LHCN-M2 (cell line): ENCODE measurements at regions not wholly inside any gene's neighbourhood (a gene's known extent, or its start where the extent isn't known, plus 50 kb on each side); places are given as distances from the start of the nearest gene placed in this dataset.

Source experiments
- DNase-seq: peaks from one replicate; pipeline ENCODE4 v3.0.0-alpha.2; 2012; ENCODE audit warnings: low read depth

- DNase-seq: no peak
These were observed 118.0 kb upstream of the HS6ST1 start for GRCh38 chr2:128436479-128437203.

- no peak for DNase-seq
These were observed 118.5 kb upstream of the HS6ST1 start for GRCh38 chr2:128437204-128437565.

DNA sequence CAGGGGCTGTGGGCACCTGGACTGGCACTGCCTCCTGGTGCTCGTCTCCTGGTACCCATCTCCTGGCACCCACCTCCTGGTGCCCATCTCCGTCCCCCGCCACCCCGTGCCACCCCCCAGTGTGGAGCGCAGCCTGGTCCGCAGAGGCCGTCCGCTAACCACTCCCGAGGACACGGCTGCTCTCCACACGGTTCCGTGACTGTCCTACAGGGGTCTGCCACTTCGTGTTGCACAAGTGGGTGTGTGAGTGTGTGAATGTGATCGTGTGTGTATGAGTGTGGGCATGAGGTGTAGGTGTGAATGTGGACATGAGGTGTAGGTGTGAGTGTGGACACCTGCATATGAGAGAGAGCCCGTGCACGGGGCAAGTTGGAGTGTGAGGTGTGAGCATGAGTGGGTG lies 119.4 kb upstream of the HS6ST1 start:
- no peak for DNase-seq

GRCh38 chr2:128438586-128438985 lies 119.9 kb upstream of the HS6ST1 start:
- DNase-seq: no peak

DNA sequence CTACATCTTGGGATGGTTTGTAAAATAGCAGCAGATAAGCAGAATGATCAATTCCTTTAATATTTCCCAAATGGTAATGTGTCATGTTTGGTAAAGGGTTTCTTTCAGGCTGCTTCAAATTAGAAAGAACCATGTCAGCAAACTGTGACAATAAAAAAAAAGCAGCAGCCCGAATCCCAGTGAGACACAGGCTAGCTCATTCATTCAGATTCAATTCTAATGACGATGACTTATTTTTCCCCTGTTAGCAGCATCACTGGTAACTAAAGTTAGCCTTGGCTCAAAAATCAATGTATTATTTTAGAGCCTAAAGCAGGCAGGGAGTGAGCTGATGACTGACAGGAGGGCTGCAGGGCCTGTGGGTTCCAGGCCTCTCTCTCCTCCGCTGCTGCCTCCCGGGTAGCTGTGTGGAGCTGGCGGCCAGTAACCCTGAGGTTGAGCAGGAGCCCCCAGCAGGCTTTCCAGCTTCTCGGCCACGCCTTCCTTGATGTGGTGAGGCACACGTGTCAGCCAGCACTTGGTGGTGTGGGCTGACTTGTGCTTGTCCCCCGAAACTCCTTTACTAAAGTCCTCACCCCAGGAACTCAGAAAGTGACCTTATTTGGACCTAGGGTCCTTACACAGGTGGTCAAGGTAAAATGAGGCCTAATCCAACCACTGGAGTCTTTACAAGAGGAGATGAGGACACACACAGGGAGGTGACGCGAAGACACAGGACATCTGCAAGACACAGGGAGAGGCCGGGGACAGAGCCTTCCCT lies 120.5 kb upstream of the HS6ST1 start:
- DNase-seq: no peak

GRCh38 chr2:128439791-128440665 lies 121.4 kb upstream of the HS6ST1 start:
- DNase-seq: no peak

DNA sequence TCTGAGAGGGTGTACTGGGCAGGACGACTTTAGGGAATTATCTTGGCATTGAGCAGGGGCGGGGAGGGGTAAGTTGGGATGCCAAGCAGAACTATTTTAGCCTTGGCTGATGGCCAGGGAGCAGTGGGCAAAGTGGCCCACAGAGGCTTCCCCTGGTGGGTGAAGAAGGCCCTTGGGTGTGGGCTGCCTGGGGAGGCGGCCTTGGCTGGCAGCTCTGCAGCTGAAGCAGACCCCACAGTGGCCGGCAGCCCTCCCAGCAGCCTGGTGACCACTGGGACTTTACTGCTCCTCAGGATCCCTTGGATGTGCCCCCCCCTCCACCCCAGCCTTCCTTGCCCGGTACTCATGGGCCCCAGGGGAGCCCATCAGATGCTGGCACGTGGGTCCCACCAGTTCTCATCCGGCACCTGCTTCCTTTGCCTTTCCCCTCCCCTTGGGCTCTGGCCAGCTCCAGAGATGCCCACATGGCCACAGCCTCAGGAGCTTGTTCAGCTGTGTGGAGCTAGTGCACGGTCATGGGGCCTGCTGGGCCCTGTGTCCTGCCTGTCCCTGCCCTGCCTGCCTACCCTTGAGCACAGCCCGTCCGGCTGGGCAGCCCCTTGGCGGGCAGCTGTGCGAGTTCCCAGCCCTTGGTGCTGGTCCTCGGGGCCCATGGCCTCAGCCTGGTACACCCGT lies 122.1 kb upstream of the HS6ST1 start:
- DNase-seq: no peak

- no peak for DNase-seq
These were observed 122.8 kb upstream of the HS6ST1 start for GRCh38 chr2:128441341-128442052.

GRCh38 chr2:128442053-128442751 lies 123.5 kb upstream of the HS6ST1 start:
- no peak for DNase-seq

GRCh38 chr2:128442891-128443302 lies 124.2 kb upstream of the HS6ST1 start:
- no peak for DNase-seq

DNA sequence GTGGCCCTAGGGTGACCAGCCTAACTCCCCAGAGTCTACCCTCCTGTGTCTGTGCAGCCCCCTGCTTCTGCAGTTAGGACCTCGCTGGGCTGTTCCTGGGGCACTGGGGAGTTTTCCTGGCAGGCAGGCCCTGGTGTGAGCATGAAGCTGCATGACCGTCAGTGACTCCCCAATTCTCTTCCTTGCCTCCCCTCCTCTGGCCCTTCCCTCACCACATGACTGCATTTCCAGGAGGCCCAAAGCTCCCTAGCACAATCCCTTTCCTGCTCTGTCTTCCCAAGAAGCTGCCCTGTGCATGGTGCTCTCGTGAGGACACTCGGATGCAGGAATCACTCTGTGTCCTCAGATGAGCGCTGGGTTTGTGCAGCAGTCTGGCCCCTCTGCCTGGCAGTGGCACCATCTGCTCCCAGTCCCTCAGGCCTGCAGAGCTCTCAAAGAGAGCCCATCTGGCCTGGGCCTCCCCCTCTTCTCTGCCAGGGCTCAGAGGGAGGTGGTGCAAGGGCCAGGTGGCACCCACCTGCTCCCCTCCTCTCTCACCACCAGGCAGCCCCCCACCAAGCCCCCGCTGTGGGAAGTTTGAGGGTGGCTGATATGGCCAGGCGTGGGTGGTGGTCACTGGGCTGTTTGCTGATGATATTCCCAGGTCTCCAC lies 125.6 kb upstream of the HS6ST1 start:
- DNase-seq: no peak

DNA sequence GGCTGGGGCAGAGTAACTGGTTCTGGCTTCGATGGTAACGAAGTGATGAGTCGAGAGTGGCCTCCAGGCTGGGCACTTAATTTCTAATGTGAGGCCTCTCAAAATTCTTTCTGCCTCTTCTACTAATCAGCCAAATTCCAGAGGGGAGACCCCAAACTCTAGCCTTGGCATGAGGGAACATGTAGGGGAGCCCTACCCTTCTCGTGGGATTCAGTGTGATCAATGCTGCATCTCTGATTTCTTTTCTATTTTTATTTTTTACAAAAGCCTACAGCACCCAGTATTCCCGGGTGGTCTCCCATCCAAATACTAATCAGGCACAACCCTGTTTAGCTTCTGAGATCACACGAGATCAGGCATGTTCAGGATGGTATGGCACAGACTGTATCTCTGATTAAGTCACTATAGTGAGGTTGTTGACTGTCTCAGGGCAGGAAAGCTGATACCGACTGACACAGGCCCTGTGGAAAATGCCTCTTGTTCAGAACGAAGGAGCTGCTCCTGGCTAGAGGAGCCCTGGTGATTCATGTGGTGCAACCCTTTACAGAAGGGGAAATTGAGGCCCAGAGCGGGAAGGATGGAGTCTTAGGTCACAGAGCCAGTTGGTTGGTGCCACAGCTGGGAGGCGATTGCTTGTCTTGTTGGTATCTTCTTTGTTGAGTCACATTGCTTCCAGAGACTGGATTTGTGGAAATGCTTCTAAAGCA lies 126.3 kb upstream of the HS6ST1 start:
- no peak for DNase-seq

DNA sequence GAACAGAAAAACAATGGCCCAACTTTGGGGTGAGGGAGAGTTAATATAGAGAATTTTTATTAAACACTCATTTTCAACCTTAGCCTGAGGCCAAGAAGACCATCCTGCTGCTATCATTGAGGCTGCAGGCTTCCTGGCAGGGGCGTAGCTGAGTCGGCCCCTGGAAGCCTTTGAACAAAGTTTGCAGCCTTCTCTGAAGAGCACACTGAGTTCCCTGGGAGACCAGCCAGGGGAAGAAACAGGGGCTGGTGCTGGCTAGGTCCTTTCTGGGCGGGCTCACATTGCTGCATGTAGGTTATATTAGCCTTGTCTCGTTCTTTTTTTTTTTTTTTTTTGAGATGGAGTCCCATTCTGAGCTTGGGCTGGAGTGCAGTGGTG lies 126.8 kb upstream of the HS6ST1 start:
- DNase-seq: no peak

- no peak for DNase-seq
These were observed 127.6 kb upstream of the HS6ST1 start for GRCh38 chr2:128446049-128446873.

GRCh38 chr2:128446874-128447537 lies 128.3 kb upstream of the HS6ST1 start:
- no peak for DNase-seq

DNA sequence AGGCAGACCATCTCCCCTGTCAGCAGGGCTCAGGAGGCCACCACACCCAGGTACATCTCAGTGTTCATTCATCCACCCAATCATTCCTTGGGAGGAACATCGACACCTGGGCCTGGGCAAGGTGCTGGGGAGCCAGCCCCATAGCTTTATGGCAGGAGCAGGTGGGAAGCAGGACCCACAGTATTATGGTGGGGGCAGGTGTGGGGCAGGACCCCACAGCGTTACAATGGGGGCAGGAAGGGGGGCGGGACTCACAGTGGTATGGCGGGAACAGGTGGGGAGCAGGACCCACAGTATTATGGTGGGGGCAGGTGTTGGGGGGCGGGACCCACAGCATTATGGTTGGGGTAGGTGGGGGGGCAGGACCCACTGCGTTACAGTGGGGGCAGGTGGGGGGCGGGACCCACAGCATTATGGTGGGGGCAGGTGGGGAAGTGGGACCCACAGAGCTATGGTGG lies 128.9 kb upstream of the HS6ST1 start:
- no peak for DNase-seq

GRCh38 chr2:128448331-128449225 lies 129.9 kb upstream of the HS6ST1 start:
- no peak for DNase-seq
